Stomach (tissue), 8 donors: ENCODE measurements at regions not wholly inside any gene's neighbourhood (a gene's known extent, or its start where the extent isn't known, plus 50 kb on each side); places are given as distances from the start of the nearest gene placed in this dataset.
"Not testable (repeated sequence)": the region's sequence is repeated elsewhere in the genome, so short reads cannot be mapped to it uniquely, and the experiment has no call there.

ENCODE experiments used
- DNase-seq, 2 donors: peaks; one replicate each; pipeline versions ENCODE4 v3.0.0 to v3.0.0-alpha.2; 2013 to 2019
- H3K27ac ChIP-seq, 5 donors: fragments of 200-600 bp in 4 of 5; sonication (generic) in 4 of 5; one replicate each; pipeline ENCODE4 v1.5.1; 2013 to 2019; ENCODE audit warnings: mild to moderate bottlenecking in 1 of 5, moderate library complexity in 1 of 5
- H3K27me3 ChIP-seq, 3 donors: fragments of 200-600 bp; sonication (generic); one replicate each; pipeline ENCODE4 v1.5.1; 2017 to 2019; ENCODE audit warnings: mixed run types in 1 of 3
- H3K36me3 ChIP-seq, 4 donors: fragments of 200-600 bp; sonication (generic); 1 replicate in 3 of 4; 2 replicates in 1 of 4; pipeline ENCODE4 v1.5.1; 2016 to 2019
- H3K4me1 ChIP-seq, 4 donors: fragments of 200-600 bp; sonication (generic); one replicate each; pipeline ENCODE4 v1.5.1; 2016 to 2019
- H3K4me3 ChIP-seq, 4 donors: fragments of 200-600 bp; sonication (generic) in 3 of 4; one replicate each; pipeline ENCODE4 v1.5.1; 2016 to 2019; ENCODE audit warnings: mild to moderate bottlenecking in 1 of 4
- H3K9me3 ChIP-seq, 4 donors: fragments of 200-600 bp; sonication (generic); one replicate each; pipeline ENCODE4 v1.5.1; 2016 to 2019
- CTCF ChIP-seq, 7 experiments: fragments of 450-650 bp in 4 of 7; fragments of 200-600 bp in 3 of 7; sonication (generic) in 3 of 7; IDR thresholded peaks; one replicate each; pipeline ENCODE4 v1.5.1; 2016 to 2019; ENCODE audit warnings: antibody characterized with exemption in 7 of 7, control low read depth in 2 of 7, mild to moderate bottlenecking in 1 of 7
- EP300 ChIP-seq: sonication (generic); formaldehyde crosslinking; IDR thresholded peaks from one replicate; pipeline ENCODE4 v1.6.1; 2017; ENCODE audit warnings: antibody characterized with exemption
- POLR2A ChIP-seq, 4 donors: fragments of 450-650 bp; IDR thresholded peaks; one replicate each; pipeline ENCODE4 v1.6.1; 2016; ENCODE audit warnings: antibody characterized with exemption in 4 of 4, control low read depth in 2 of 4, mild to moderate bottlenecking in 1 of 4, moderate library complexity in 1 of 4
- POLR2AphosphoS5 ChIP-seq, 3 donors: sonication (generic); formaldehyde crosslinking; IDR thresholded peaks; one replicate each; pipeline ENCODE4 v1.6.1; 2016; ENCODE audit warnings: antibody characterized with exemption in 3 of 3
- WGBS, 5 donors: extraction: QIAGEN DNeasy Blood & Tissue Kit in 3 of 5; methylation state at CpG; one replicate each; pipeline versions ENCODE4 v1.1.5 to v1.1.7; 2013 to 2018; 5-methylcytosine and 5-hydroxymethylcytosine counted together
- intact Hi-C: fragments of 100-400 bp; cut with DNase I; formaldehyde crosslinking; loops from one replicate; pipeline ENCODE4 v1.15.1; 2023; ENCODE audit warnings: low total_unique reads
- donor health status: healthy with polysubstance abuse.
- donor health status: Bipolar disorder and iron deficiency.
- donor health status: healthy.

- peaks cover 0 to 4% (median 0%) of the 10 kb centered on the region in 4 donors for H3K4me1 ChIP-seq
- no peak for DNase-seq
- intact Hi-C loops, result loop anchor here (10.0 kb wide), 1 partner anchor 175 kb away; no protein-coding TSS in a partner anchor
- H3K27me3 ChIP-seq, result peaks cover 0 to 8% (median 0%) of the 10 kb centered on the region in 3 donors
- no peaks in the 10 kb centered on the region for H3K9me3 ChIP-seq
- H3K27ac ChIP-seq, result no peak overlapping the region
- no peak overlapping the region for H3K4me3 ChIP-seq
- TF ChIP-seq CTCF (IDR thresholded peaks at IDR 0.05), result no peak
- TF ChIP-seq POLR2A (IDR thresholded peaks at IDR 0.05), result no peak
- no peak for TF ChIP-seq EP300
- TF ChIP-seq POLR2AphosphoS5 (IDR thresholded peaks at IDR 0.05), result no peak
- H3K36me3 ChIP-seq, result no peaks in the 10 kb centered on the region
- WGBS, 5 donors, result 92 to 98% (median 95%) methylated on average over 2 of the region's 2 CpGs
Observed at GRCh38 chr21:32829504-32829903, 57.9 kb upstream of the PAXBP1 start.

- H3K27me3 ChIP-seq, H3K4me3 ChIP-seq, H3K36me3 ChIP-seq, H3K27ac ChIP-seq, DNase-seq, H3K4me1 ChIP-seq, H3K9me3 ChIP-seq: not testable (repeated sequence)
- intact Hi-C loops, result loop anchor here (10.0 kb wide), 1 partner anchor 353 kb away; no protein-coding TSS in a partner anchor
- 89 to 95% (median 91%) methylated on average over 10 of the region's 10 CpGs for WGBS, 5 donors
Observed at GRCh38 chr21:32831779-32832178, 60.2 kb upstream of the PAXBP1 start.

GRCh38 chr21:32834211-32834915 is 62.8 kb upstream of the PAXBP1 start:
- DNase-seq, result no peak
- Histone ChIP-seq H3K27ac (no peak overlapping the region), H3K4me3 (no peak overlapping the region), H3K9me3 (peaks cover 0 to 14% (median 12%) of the 10 kb centered on the region in 4 donors), H3K36me3 (no peaks in the 10 kb centered on the region), H3K27me3 (peaks cover 0 to 15% (median 0%) of the 10 kb centered on the region in 3 donors), H3K4me1 (peaks cover 0 to 4% (median 0%) of the 10 kb centered on the region in 4 donors)
- intact Hi-C loops, result loop anchor here (10.0 kb wide), 1 partner anchor 350 kb away; no protein-coding TSS in a partner anchor
- TF ChIP-seq POLR2AphosphoS5 (IDR thresholded peaks at IDR 0.05) (no peak), CTCF (IDR thresholded peaks at IDR 0.05) (no peak), EP300 (no peak), POLR2A (IDR thresholded peaks at IDR 0.05) (no peak)
- WGBS, 5 donors, result 75 to 89% (median 84%) methylated on average over 7 of the region's 7 CpGs

DNA sequence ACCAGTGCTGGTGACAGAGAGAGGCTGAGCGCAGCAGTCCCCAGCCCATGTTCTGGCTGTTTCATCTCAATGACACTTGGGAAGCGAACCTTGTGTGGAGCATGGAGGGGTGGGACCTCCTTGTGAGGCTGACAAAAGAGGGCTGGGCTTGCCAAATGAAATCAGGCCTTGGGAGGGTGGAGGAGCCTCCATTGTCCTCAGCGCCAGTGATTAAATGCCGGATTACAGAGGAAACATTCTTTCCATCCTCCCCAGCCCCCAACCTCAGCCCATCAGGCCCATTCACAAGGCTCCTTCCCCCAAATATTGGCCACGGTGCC is 63.3 kb upstream of the PAXBP1 start:
- H3K36me3 ChIP-seq, result no peaks in the 10 kb centered on the region
- H3K9me3 ChIP-seq, result peaks cover 0 to 14% (median 12%) of the 10 kb centered on the region in 4 donors
- intact Hi-C loops, result loop anchor here (10.0 kb wide), 1 partner anchor 350 kb away; no protein-coding TSS in a partner anchor
- TF ChIP-seq POLR2A (IDR thresholded peaks at IDR 0.05) (no peak), EP300 (no peak), CTCF (IDR thresholded peaks at IDR 0.05) (no peak), POLR2AphosphoS5 (IDR thresholded peaks at IDR 0.05) (no peak)
- no peak overlapping the region for H3K27ac ChIP-seq
- peaks cover 0 to 4% (median 0%) of the 10 kb centered on the region in 4 donors for H3K4me1 ChIP-seq
- no peak for DNase-seq
- 61 to 83% (median 67%) methylated on average over 3 to 5 of the region's 5 CpGs for WGBS, 5 donors
- H3K4me3 ChIP-seq, result no peak overlapping the region
- H3K27me3 ChIP-seq, result peaks cover 0 to 15% (median 0%) of the 10 kb centered on the region in 3 donors

DNA sequence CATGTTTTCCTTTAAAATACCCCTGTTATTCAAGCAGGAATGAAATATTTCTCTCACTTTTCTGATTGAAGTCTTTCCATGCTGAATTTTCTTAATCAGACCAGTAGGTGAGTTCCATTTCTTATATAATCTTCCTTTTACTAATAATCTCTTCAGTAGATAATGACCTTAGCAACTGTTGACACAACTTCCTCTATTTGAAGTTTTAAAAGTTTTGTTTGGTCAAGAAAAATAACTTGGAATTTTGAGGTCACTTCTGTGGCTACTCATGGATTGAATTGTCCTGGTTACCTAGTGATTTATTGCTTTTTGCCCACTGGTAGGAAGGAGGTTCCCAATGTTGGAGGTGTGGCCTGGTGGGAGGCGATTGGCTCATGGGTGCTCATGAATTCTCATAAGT is 70.6 kb upstream of the PAXBP1 start:
- H3K36me3 ChIP-seq, result no peaks in the 10 kb centered on the region
- TF ChIP-seq POLR2A (IDR thresholded peaks at IDR 0.05) (no peak), POLR2AphosphoS5 (IDR thresholded peaks at IDR 0.05) (no peak), CTCF (IDR thresholded peaks at IDR 0.05) (no peak), EP300 (no peak)
- no peak overlapping the region for H3K27ac ChIP-seq
- H3K4me3 ChIP-seq, result no peak overlapping the region
- H3K27me3 ChIP-seq, result peaks cover 0 to 18% (median 0%) of the 10 kb centered on the region in 3 donors
- no peak for DNase-seq
- H3K9me3 ChIP-seq, result peaks cover 0 to 3% (median 1%) of the 10 kb centered on the region in 4 donors
- WGBS, 5 donors, result 75 to 100% (median 94%) methylated on average over 1 of the region's 1 CpG
- intact Hi-C loops, result no loop called here
- no peaks in the 10 kb centered on the region for H3K4me1 ChIP-seq
